HG03442 (cell line): ENCODE measurements at regions not wholly inside any gene's neighbourhood (a gene's known extent, or its start where the extent isn't known, plus 50 kb on each side); places are given as distances from the start of the nearest gene placed in this dataset.

ENCODE experiments used
- ATAC-seq: cut with Tn5 transposase; IDR thresholded peaks from one replicate; pipeline ENCODE4 v1.9.1; 2021; ENCODE audit warnings: mild to moderate bottlenecking, moderate library complexity; ENCODE audit not compliant: unreplicated experiment

DNA sequence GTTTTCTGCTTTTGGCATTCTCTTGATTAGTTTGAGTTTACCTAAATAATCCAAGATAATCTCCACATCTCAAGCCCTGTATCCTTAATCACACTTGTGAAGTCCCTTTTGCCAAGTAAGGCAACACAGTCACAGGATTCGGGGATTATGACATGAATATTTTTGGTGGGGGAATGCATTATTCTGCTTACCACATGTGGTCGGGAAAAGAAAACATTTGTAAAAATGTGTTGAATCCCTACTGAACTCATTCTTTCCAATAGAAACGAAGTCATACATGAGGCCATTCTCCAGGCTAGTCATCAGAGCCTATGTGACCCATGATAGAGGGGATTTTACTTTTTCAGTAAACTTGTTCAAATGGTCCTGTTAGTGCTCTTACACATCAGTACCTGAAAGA is 58.5 kb upstream of the PRICKLE1 start:
- no peak for ATAC-seq

- no peak for ATAC-seq
Observed at GRCh38 chr12:42643881-42644579, 54.5 kb upstream of the PRICKLE1 start.

DNA sequence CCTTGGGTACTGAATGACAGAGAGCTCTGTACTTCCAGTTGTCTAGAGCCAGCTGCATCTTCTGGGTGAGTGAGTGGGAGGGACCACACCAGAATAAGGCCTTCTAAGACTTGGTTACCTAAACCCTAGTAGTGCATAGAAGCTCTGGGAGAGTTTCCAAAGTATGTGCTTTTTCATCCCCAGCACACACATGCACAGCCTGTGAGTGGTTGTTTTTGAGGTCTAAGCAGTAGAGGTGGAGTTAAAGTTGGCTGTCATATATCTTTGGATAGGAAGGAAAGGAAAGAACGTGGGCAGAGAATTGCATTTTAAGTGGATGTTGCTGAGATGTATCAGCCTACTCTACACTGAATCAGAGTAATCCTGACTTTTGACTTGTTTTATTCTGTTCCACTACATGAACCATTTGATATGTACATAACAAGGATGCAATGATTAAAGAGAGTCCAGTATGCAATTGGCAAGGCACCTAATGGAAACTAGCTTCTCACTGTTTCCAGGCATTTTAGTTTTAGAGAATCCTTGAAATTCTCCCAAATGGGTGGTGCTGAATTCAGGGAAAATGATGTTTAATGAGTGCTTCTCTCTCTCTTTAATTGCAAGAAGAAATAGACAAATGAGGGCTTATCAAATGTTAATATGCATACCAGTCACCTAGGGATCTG is 51.8 kb upstream of the PRICKLE1 start:
- ATAC-seq, result no peak

- no peak for ATAC-seq
Observed at GRCh38 chr12:42640391-42640790, 50.8 kb upstream of the PRICKLE1 start.

- ATAC-seq, result no peak
Observed at GRCh38 chr12:42639556-42639955, 50.0 kb upstream of the PRICKLE1 start.
